ENCODE measurements at regions not wholly inside any gene's neighbourhood (a gene's known extent, or its start where the extent isn't known, plus 50 kb on each side); places are given as distances from the start of the nearest gene placed in this dataset.
A peak's percentile ranks its signal among the peaks of the same experiment; 100 is the strongest.
"Not testable (repeated sequence)": the region's sequence is repeated elsewhere in the genome, so short reads cannot be mapped to it uniquely, and the experiment has no call there.

- no peak for DNase-seq (ENCODE audit: low spot score)
Measured at GRCh38 chr2:242027676-242028450, 158.3 kb downstream of the RTP5 start.

- no peak for DNase-seq (ENCODE audit: low spot score)
Measured at GRCh38 chr2:242029422-242030225, 160.1 kb downstream of the RTP5 start.

GRCh38 chr2:242030226-242030575 lies 160.7 kb downstream of the RTP5 start:
- DNase-seq (ENCODE audit: low spot score): no peak

GRCh38 chr2:242030858-242031257 lies 161.3 kb downstream of the RTP5 start:
- no peak for DNase-seq (ENCODE audit: low spot score)

- DNase-seq (ENCODE audit: low spot score): no peak
Measured at GRCh38 chr2:242031481-242032019, 162.0 kb downstream of the RTP5 start.

GRCh38 chr2:242032780-242033656 lies 163.5 kb downstream of the RTP5 start:
- no peak for DNase-seq (ENCODE audit: low spot score)

GRCh38 chr2:242034138-242034537 lies 164.6 kb downstream of the RTP5 start:
- DNase-seq (ENCODE audit: low spot score): no peak

- peak; percentile 3 for DNase-seq (ENCODE audit: low spot score)
Measured at GRCh38 chr2:242034996-242035814, 165.7 kb downstream of the RTP5 start.

- DNase-seq (ENCODE audit: low spot score): no peak
Measured at GRCh38 chr2:242035858-242036652, 166.5 kb downstream of the RTP5 start.

- no peak for DNase-seq (ENCODE audit: low spot score)
Measured at GRCh38 chr2:242036653-242036950, 167.1 kb downstream of the RTP5 start.

GRCh38 chr2:242038166-242038927 lies 168.8 kb downstream of the RTP5 start:
- DNase-seq (ENCODE audit: low spot score): no peak

GRCh38 chr2:242038928-242039341 lies 169.4 kb downstream of the RTP5 start:
- DNase-seq (ENCODE audit: low spot score): no peak

- DNase-seq (ENCODE audit: low spot score): no peak
Measured at GRCh38 chr2:242040303-242040655, 170.8 kb downstream of the RTP5 start.

- no peak for DNase-seq (ENCODE audit: low spot score)
Measured at GRCh38 chr2:242040681-242041080, 171.2 kb downstream of the RTP5 start.

GRCh38 chr2:242041816-242042215 lies 172.3 kb downstream of the RTP5 start:
- DNase-seq (ENCODE audit: low spot score): no peak

GRCh38 chr2:242043538-242044312 lies 174.2 kb downstream of the RTP5 start:
- no peak for DNase-seq (ENCODE audit: low spot score)

- no peak for DNase-seq (ENCODE audit: low spot score)
Measured at GRCh38 chr2:242044313-242044590, 174.7 kb downstream of the RTP5 start.

GRCh38 chr2:242045596-242046144 lies 176.1 kb downstream of the RTP5 start:
- not testable (repeated sequence) for DNase-seq (ENCODE audit: low spot score)

- no peak for DNase-seq (ENCODE audit: low spot score)
Measured at GRCh38 chr2:242046206-242046826, 176.8 kb downstream of the RTP5 start.
